ENCODE measurements at regions not wholly inside any gene's neighbourhood (a gene's known extent, or its start where the extent isn't known, plus 50 kb on each side); places are given as distances from the start of the nearest gene placed in this dataset.

DNA sequence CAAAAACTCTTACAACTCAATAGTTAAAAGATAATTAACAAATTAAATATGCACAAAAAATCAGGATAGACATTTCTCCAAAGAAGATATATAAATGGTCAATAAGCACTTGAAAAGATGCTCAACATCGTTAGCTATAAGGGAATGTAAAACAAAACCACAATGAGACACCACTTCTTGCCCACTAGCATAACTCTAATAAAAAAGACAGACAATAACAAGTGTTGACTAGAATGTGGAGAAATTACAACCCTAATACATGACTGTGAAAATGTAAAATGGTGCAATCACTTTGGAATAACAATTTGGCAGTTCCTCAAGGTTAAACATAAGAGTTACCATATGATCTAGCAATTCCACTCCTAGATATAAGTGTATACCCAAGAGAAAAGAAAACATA, 74.3 kb upstream of the PCGF5 start:
- H3K79me2 ChIP-seq (ENCODE audit: insufficient read depth, low read length), result no peaks in the 10 kb centered on the region
- TF ChIP-seq, protein P1, sequence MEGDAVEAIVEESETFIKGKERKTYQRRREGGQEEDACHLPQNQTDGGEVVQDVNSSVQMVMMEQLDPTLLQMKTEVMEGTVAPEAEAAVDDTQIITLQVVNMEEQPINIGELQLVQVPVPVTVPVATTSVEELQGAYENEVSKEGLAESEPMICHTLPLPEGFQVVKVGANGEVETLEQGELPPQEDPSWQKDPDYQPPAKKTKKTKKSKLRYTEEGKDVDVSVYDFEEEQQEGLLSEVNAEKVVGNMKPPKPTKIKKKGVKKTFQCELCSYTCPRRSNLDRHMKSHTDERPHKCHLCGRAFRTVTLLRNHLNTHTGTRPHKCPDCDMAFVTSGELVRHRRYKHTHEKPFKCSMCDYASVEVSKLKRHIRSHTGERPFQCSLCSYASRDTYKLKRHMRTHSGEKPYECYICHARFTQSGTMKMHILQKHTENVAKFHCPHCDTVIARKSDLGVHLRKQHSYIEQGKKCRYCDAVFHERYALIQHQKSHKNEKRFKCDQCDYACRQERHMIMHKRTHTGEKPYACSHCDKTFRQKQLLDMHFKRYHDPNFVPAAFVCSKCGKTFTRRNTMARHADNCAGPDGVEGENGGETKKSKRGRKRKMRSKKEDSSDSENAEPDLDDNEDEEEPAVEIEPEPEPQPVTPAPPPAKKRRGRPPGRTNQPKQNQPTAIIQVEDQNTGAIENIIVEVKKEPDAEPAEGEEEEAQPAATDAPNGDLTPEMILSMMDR (IDR thresholded peaks at IDR 0.05; ENCODE audit: extremely low read depth, low read depth, low read length), result no peak

DNA sequence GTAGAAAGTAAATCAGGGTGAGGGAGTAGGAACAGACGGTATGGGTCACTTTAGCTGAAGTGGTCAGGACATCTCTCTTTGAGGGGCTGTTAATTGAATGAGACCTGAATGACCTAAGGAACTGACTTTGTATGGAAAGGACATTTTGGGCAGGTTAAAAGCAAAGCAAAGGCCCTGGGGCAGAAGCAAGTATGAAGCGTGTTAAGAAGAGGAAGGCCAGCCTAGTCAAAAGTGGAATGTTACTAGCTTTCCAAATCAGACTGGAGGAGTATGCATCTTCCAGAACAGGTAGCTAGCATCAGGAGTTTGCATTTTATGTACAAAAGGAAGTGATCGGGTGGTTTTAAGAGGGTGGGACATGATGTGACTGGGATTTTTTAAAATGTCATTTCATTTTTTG, 70.9 kb upstream of the PCGF5 start:
- H4K20me1 ChIP-seq (ENCODE audit: insufficient read depth, low read length), result no peaks in the 10 kb centered on the region
- no peak overlapping the region for H2AFZ ChIP-seq (ENCODE audit: low read length)
- no peak overlapping the region for H3K4me2 ChIP-seq (ENCODE audit: insufficient read depth, low read length)
- H3K4me1 ChIP-seq (ENCODE audit: insufficient read depth, low read length), result no peaks in the 10 kb centered on the region
- no peaks in the 10 kb centered on the region for H3K36me3 ChIP-seq (ENCODE audit: insufficient read depth, low read length)
- H3K79me2 ChIP-seq (ENCODE audit: insufficient read depth, low read length), result no peaks in the 10 kb centered on the region
- H3K4me3 ChIP-seq (ENCODE audit: insufficient read depth, low read length), result no peak overlapping the region
- TF ChIP-seq, protein P1 (IDR thresholded peaks at IDR 0.05; ENCODE audit: extremely low read depth, low read depth, low read length), result no peak
- no peak overlapping the region for H3K27ac ChIP-seq (ENCODE audit: low read depth, low read length)
- DNase-seq (ENCODE audit: insufficient read length, low spot score, missing footprints), result no peak
- H3K27me3 ChIP-seq (ENCODE audit: insufficient read depth, low read length), result no peaks in the 10 kb centered on the region
- no peaks in the 10 kb centered on the region for H3K9me3 ChIP-seq (ENCODE audit: low read depth, low read length)

More for the DNA sequence above, 74.3 kb upstream of the PCGF5 start:
- DNase-seq (ENCODE audit: insufficient read length, low spot score, missing footprints), result no peak
- Histone ChIP-seq H3K4me3 (ENCODE audit: insufficient read depth, low read length) (no peak overlapping the region), H3K36me3 (ENCODE audit: insufficient read depth, low read length) (no peaks in the 10 kb centered on the region), H3K27me3 (ENCODE audit: insufficient read depth, low read length) (no peaks in the 10 kb centered on the region), H3K4me2 (ENCODE audit: insufficient read depth, low read length) (no peak overlapping the region), H4K20me1 (ENCODE audit: insufficient read depth, low read length) (no peaks in the 10 kb centered on the region), H3K9me3 (ENCODE audit: low read depth, low read length) (no peaks in the 10 kb centered on the region), H2AFZ (ENCODE audit: low read length) (no peak overlapping the region), H3K27ac (ENCODE audit: low read depth, low read length) (no peak overlapping the region), H3K4me1 (ENCODE audit: insufficient read depth, low read length) (peaks cover 9% of the 10 kb centered on the region)

DNA sequence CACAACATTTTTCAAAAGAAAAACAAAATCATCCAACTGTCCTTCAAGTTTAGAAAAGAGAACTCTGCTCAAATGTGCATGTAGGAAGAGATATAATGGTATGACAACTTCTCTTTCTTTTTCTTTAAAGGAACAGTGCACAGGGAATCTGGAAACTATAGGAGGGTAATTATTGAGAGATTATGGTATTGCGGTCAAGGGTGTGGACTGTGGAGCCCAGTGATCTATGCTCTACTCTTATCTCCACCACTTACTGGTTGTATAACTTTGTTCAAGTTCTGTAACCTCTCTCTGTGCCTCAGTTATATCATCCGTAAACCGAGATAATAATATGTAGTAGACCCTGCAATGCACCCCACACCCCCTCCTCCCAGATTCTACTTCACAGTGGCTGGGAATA, 69.8 kb upstream of the PCGF5 start:
- Histone ChIP-seq H3K27me3 (ENCODE audit: insufficient read depth, low read length) (no peaks in the 10 kb centered on the region), H3K9me3 (ENCODE audit: low read depth, low read length) (no peaks in the 10 kb centered on the region), H3K27ac (ENCODE audit: low read depth, low read length) (no peak overlapping the region), H3K4me1 (ENCODE audit: insufficient read depth, low read length) (no peaks in the 10 kb centered on the region), H3K36me3 (ENCODE audit: insufficient read depth, low read length) (no peaks in the 10 kb centered on the region), H3K79me2 (ENCODE audit: insufficient read depth, low read length) (no peaks in the 10 kb centered on the region), H3K4me3 (ENCODE audit: insufficient read depth, low read length) (no peak overlapping the region), H2AFZ (ENCODE audit: low read length) (no peak overlapping the region), H3K4me2 (ENCODE audit: insufficient read depth, low read length) (no peak overlapping the region), H4K20me1 (ENCODE audit: insufficient read depth, low read length) (no peaks in the 10 kb centered on the region)
- TF ChIP-seq, protein P1 (IDR thresholded peaks at IDR 0.05; ENCODE audit: extremely low read depth, low read depth, low read length), result no peak
- no peak for DNase-seq (ENCODE audit: insufficient read length, low spot score, missing footprints)

DNA sequence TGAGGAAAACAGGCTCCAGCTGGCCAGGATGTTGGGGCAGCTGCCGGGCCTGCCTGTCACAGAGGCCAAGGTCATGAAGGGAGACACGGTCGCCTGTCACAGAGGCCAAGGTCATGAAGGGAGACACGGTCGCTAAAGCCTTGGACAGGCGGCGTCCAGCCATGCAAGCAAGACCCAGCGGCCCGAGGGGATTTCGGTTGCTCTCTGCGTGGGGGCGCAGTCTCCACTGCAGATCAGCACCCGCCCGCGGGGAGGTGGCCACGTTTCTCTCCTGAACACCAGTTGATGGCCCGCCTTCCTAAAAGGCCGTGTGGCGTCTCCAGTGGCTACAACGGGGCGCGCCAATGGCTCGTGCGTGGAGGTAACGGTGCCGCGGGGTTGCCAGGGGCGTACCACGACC, 67.0 kb upstream of the PCGF5 start:
- H3K27ac ChIP-seq (ENCODE audit: low read depth, low read length), result no peak overlapping the region

More for the DNA sequence above, 67.0 kb upstream of the PCGF5 start:
- no peaks in the 10 kb centered on the region for H3K79me2 ChIP-seq (ENCODE audit: insufficient read depth, low read length)
- no peaks in the 10 kb centered on the region for H3K9me3 ChIP-seq (ENCODE audit: low read depth, low read length)
- TF ChIP-seq, protein P1 (IDR thresholded peaks at IDR 0.05; ENCODE audit: extremely low read depth, low read depth, low read length), result no peak
- no peaks in the 10 kb centered on the region for H3K27me3 ChIP-seq (ENCODE audit: insufficient read depth, low read length)
- H3K36me3 ChIP-seq (ENCODE audit: insufficient read depth, low read length), result no peaks in the 10 kb centered on the region
- H3K4me2 ChIP-seq (ENCODE audit: insufficient read depth, low read length), result no peak overlapping the region
- no peak overlapping the region for H2AFZ ChIP-seq (ENCODE audit: low read length)
- DNase-seq (ENCODE audit: insufficient read length, low spot score, missing footprints), result no peak
- no peak overlapping the region for H3K4me3 ChIP-seq (ENCODE audit: insufficient read depth, low read length)
- H4K20me1 ChIP-seq (ENCODE audit: insufficient read depth, low read length), result no peaks in the 10 kb centered on the region
- no peaks in the 10 kb centered on the region for H3K4me1 ChIP-seq (ENCODE audit: insufficient read depth, low read length)

Data from osteoblast (primary cell).